T-cell (primary cell): ENCODE measurements at regions not wholly inside any gene's neighbourhood (a gene's known extent, or its start where the extent isn't known, plus 50 kb on each side); places are given as distances from the start of the nearest gene placed in this dataset.

Experiments
- ATAC-seq, 4 experiments: fragments of 200-7000 bp in 3 of 4; fragments of 150-1000 bp in 1 of 4; cut with Tn5 transposase; replicated peaks in 1 of 4; 1 replicate in 3 of 4; 2 replicates in 1 of 4; pipeline ENCODE4 v1.10.0; 2021; ENCODE audit warnings: moderate library complexity in 3 of 4, mild to moderate bottlenecking in 2 of 4, moderate number of reproducible peaks in 1 of 4
- CTCF ChIA-PET, 2 donors: fragments of 300-600 bp; sonication (Branson Sonifier 250); formaldehyde crosslinking; loops; one replicate each; lab custom pipeline; 2022; ENCODE audit warnings: antibody characterized with exemption in 2 of 2; lab: Charles Lee
- POLR2A ChIA-PET, 2 donors: fragments of 300-600 bp; sonication (Branson Sonifier 250); formaldehyde crosslinking; loops; one replicate each; lab custom pipeline; 2022; ENCODE audit warnings: antibody characterized with exemption in 2 of 2; lab: Charles Lee
- DNase-seq, 35 experiments: peaks; one replicate each; pipeline versions ENCODE4 v3.0.0 to v3.0.0-alpha.2; 2013 to 2023
- H3K27ac ChIP-seq: one replicate; pipeline ENCODE4 v1.5.1; 2013; ENCODE audit warnings: low read length
- H3K27me3 ChIP-seq, 2 experiments: replicated peaks in 1 of 2; 1 replicate in 1 of 2; 2 replicates in 1 of 2; pipeline versions ENCODE4 v1.6.1 to v1.7.0; 2013; ENCODE audit warnings: low read length in 1 of 2, mixed read lengths in 1 of 2; ENCODE audit not compliant: control insufficient read depth in 2 of 2, insufficient read depth in 2 of 2; ENCODE audit errors: extremely low read depth in 1 of 2
- H3K36me3 ChIP-seq, 2 donors: 1 replicate in 1 of 2; 2 replicates in 1 of 2; pipeline versions ENCODE4 v1.6.1 to v1.7.0; 2013; ENCODE audit warnings: low read length in 1 of 2; ENCODE audit not compliant: control insufficient read depth in 2 of 2, insufficient read depth in 1 of 2; ENCODE audit errors: extremely low read depth in 1 of 2
- H3K4me1 ChIP-seq, 2 experiments: 1 replicate in 1 of 2; 2 replicates in 1 of 2; pipeline versions ENCODE4 v1.6.1 to v1.7.0; 2013; ENCODE audit warnings: low read length in 2 of 2, mixed read lengths in 1 of 2; ENCODE audit not compliant: insufficient read depth in 2 of 2, control insufficient read depth in 1 of 2; ENCODE audit errors: extremely low read depth in 1 of 2
- H3K4me3 ChIP-seq, 2 donors: 1 replicate in 1 of 2; 2 replicates in 1 of 2; pipeline versions ENCODE4 v1.5.1 to v1.7.0; 2013; ENCODE audit warnings: mild to moderate bottlenecking in 2 of 2, low read length in 1 of 2, moderate library complexity in 1 of 2; ENCODE audit not compliant: control insufficient read depth in 1 of 2; ENCODE audit errors: extremely low read depth in 1 of 2
- H3K9me3 ChIP-seq: 2 replicates; pipeline ENCODE4 v1.7.0; 2013
- H3K27ac Mint-ChIP-seq, 2 donors: one replicate each; pipeline ENCODE4 v1.8.0; 2020 to 2021; ENCODE audit warnings: mild to moderate bottlenecking in 2 of 2, mixed read lengths in 2 of 2
- H3K27me3 Mint-ChIP-seq, 2 donors: one replicate each; pipeline ENCODE4 v1.8.0; 2021 to 2022; ENCODE audit warnings: mixed read lengths in 2 of 2
- H3K36me3 Mint-ChIP-seq: one replicate; pipeline ENCODE4 v1.8.0; 2021; ENCODE audit warnings: mixed read lengths
- H3K4me1 Mint-ChIP-seq, 3 donors: one replicate each; pipeline ENCODE4 v1.8.0; 2020 to 2022; ENCODE audit warnings: mixed read lengths in 3 of 3, mild to moderate bottlenecking in 1 of 3
- H3K4me3 Mint-ChIP-seq, 3 donors: one replicate each; pipeline ENCODE4 v1.8.0; 2020 to 2022; ENCODE audit warnings: mild to moderate bottlenecking in 3 of 3, mixed read lengths in 3 of 3, moderate library complexity in 3 of 3
- H3K9me3 Mint-ChIP-seq, 3 donors: one replicate each; pipeline ENCODE4 v1.8.0; 2020 to 2022; ENCODE audit warnings: mixed read lengths in 3 of 3
- WGBS: methylation state at CpG from one replicate; pipeline ENCODE4 v1.1.5; 2013; ENCODE audit warnings: missing lambda C conversion rate; ENCODE audit not compliant: insufficient coverage; 5-methylcytosine and 5-hydroxymethylcytosine counted together

GRCh38 chr14:53328841-53329240 lies 175.7 kb upstream of the DDHD1 start:
- WGBS: 79% methylated on average over 2 of the region's 5 CpGs
- Histone ChIP-seq H3K36me3 (no peaks in the 10 kb centered on the region), H3K4me1 (no peaks in the 10 kb centered on the region), H3K4me3 (no peak overlapping the region), H3K27me3 (no peaks in the 10 kb centered on the region), H3K27ac (no peak overlapping the region), H3K9me3 (no peaks in the 10 kb centered on the region)
- H3K27me3 Mint-ChIP-seq: no peaks in the 10 kb centered on the region
- H3K9me3 Mint-ChIP-seq: no peaks in the 10 kb centered on the region
- H3K4me1 Mint-ChIP-seq: no peaks in the 10 kb centered on the region
- H3K36me3 Mint-ChIP-seq: peaks cover 8% of the 10 kb centered on the region
- ChIA-PET CTCF (interaction anchor here in 1 of 2 donors (0.6 kb wide), 1 partner anchor 492 kb away, joined by 6 read pairs; no protein-coding TSS in a partner anchor), POLR2A (no interaction called here)
- no peak overlapping the region for H3K4me3 Mint-ChIP-seq
- no peak for ATAC-seq
- DNase-seq: no peak
- H3K27ac Mint-ChIP-seq: no peak overlapping the region

GRCh38 chr14:53327716-53328115 lies 174.6 kb upstream of the DDHD1 start:
- Histone ChIP-seq H3K27me3 (no peaks in the 10 kb centered on the region), H3K27ac (no peak overlapping the region), H3K9me3 (no peaks in the 10 kb centered on the region), H3K36me3 (no peaks in the 10 kb centered on the region), H3K4me1 (no peaks in the 10 kb centered on the region), H3K4me3 (no peak overlapping the region)
- DNase-seq: no peak
- ChIA-PET POLR2A (no interaction called here), CTCF (no interaction called here)
- ATAC-seq: no peak
- Mint-ChIP-seq H3K36me3 (peaks cover 8% of the 10 kb centered on the region), H3K27me3 (no peaks in the 10 kb centered on the region), H3K4me3 (no peak overlapping the region), H3K27ac (no peak overlapping the region), H3K4me1 (no peaks in the 10 kb centered on the region), H3K9me3 (no peaks in the 10 kb centered on the region)
- no CpG with 5 or more reads among the region's 1 CpG for WGBS

GRCh38 chr14:53325176-53325806 lies 172.2 kb upstream of the DDHD1 start:
- Histone ChIP-seq H3K36me3 (no peaks in the 10 kb centered on the region), H3K9me3 (no peaks in the 10 kb centered on the region), H3K27me3 (no peaks in the 10 kb centered on the region), H3K4me1 (no peaks in the 10 kb centered on the region), H3K4me3 (no peak overlapping the region), H3K27ac (no peak overlapping the region)
- Mint-ChIP-seq H3K36me3 (peaks cover 8% of the 10 kb centered on the region), H3K27me3 (no peaks in the 10 kb centered on the region), H3K27ac (no peak overlapping the region), H3K9me3 (peaks cover 0 to 5% (median 2%) of the 10 kb centered on the region in 3 donors), H3K4me1 (no peaks in the 10 kb centered on the region), H3K4me3 (no peak overlapping the region)
- no peak for ATAC-seq
- ChIA-PET POLR2A (no interaction called here), CTCF (no interaction called here)
- no peak for DNase-seq

DNA sequence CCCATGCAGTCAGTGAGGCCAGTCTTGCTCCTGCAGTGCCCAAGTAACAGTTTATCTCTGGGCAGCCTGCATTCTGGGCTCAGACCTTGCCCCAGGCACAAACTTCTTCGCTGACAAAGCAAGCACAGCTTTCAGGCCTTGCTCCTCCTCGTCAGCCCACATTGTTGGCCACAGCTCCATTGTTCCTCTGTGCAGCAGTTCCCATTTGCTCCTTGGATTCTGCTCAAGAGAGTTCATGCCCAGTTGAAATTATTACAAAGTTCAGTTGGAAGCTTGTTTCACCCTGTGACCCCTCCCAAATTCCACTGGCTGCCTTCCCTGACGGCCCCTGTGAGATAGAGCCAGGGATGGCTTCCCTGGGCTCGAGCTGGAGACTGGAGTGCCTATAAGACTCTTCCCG lies 163.4 kb upstream of the DDHD1 start:
- ChIA-PET CTCF (no interaction called here), POLR2A (no interaction called here)
- Histone ChIP-seq H3K36me3 (no peaks in the 10 kb centered on the region), H3K9me3 (no peaks in the 10 kb centered on the region), H3K27me3 (no peaks in the 10 kb centered on the region), H3K4me3 (no peak overlapping the region), H3K4me1 (no peaks in the 10 kb centered on the region), H3K27ac (no peak overlapping the region)
- Mint-ChIP-seq H3K4me3 (no peak overlapping the region), H3K27ac (no peak overlapping the region), H3K27me3 (no peaks in the 10 kb centered on the region), H3K36me3 (peaks cover 19% of the 10 kb centered on the region), H3K4me1 (no peaks in the 10 kb centered on the region), H3K9me3 (peaks cover 9 to 20% (median 18%) of the 10 kb centered on the region in 3 donors)
- WGBS: 65% methylated on average over 3 of the region's 5 CpGs
- DNase-seq (no peak), ATAC-seq (no peak)

DNA sequence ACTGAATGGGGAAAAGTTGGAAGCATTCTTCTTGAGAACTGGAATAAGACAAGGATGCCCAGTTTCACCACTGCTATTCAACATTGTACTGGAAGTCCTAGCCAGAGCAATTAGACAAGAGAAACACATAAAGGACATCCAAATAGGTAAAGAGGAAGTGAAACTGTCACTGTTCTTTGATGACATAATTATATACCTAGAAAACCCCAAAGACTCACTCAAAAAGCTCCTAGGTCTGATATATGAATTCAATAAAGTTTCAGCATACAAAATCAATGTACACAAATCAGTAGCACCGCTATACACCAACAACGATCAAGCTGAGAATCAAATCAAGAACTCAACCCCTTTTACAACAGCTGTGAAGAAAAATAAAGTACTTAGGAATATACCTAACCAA lies 157.3 kb upstream of the DDHD1 start:
- Mint-ChIP-seq H3K27ac (no peak overlapping the region), H3K9me3 (peaks cover 11 to 24% (median 22%) of the 10 kb centered on the region in 3 donors), H3K4me1 (peaks cover 5 to 9% (median 7%) of the 10 kb centered on the region in 3 donors), H3K4me3 (no peak overlapping the region), H3K36me3 (peaks cover 12% of the 10 kb centered on the region), H3K27me3 (peaks cover 0 to 3% of the 10 kb centered on the region in 2 donors)
- DNase-seq (no peak), ATAC-seq (no peak)
- Histone ChIP-seq H3K9me3 (no peaks in the 10 kb centered on the region), H3K27me3 (no peaks in the 10 kb centered on the region), H3K4me3 (no peak overlapping the region), H3K36me3 (no peaks in the 10 kb centered on the region), H3K4me1 (peaks cover 0 to 5% of the 10 kb centered on the region in 2 experiments), H3K27ac (no peak overlapping the region)
- no CpG with 5 or more reads among the region's 2 CpGs for WGBS
- POLR2A ChIA-PET: no interaction called here
- CTCF ChIA-PET: no interaction called here

GRCh38 chr14:53306911-53307310 lies 153.8 kb upstream of the DDHD1 start:
- H3K9me3 ChIP-seq: no peaks in the 10 kb centered on the region
- peaks cover 5 to 9% (median 7%) of the 10 kb centered on the region in 3 donors for H3K4me1 Mint-ChIP-seq
- H3K27ac ChIP-seq: no peak overlapping the region
- H3K27me3 Mint-ChIP-seq: peaks cover 0 to 3% of the 10 kb centered on the region in 2 donors
- H3K4me3 ChIP-seq: no peak overlapping the region
- POLR2A ChIA-PET: no interaction called here
- WGBS: 100% methylated on average over 1 of the region's 3 CpGs
- H3K36me3 Mint-ChIP-seq: peaks cover 4% of the 10 kb centered on the region
- H3K36me3 ChIP-seq: no peaks in the 10 kb centered on the region
- peaks cover 6 to 19% (median 10%) of the 10 kb centered on the region in 3 donors for H3K9me3 Mint-ChIP-seq
- CTCF ChIA-PET: interaction anchor here (0.6 to 2.3 kb wide), 4 partner anchors 11 to 470 kb away, joined by 3 to 10 read pairs (median 6); no protein-coding TSS in a partner anchor
- H3K4me1 ChIP-seq: peaks cover 0 to 5% of the 10 kb centered on the region in 2 experiments
- H3K4me3 Mint-ChIP-seq: no peak overlapping the region
- no peak overlapping the region for H3K27ac Mint-ChIP-seq
- DNase-seq (no peak), ATAC-seq (no peak)
- no peaks in the 10 kb centered on the region for H3K27me3 ChIP-seq
